ENCODE measurements at regions not wholly inside any gene's neighbourhood (a gene's known extent, or its start where the extent isn't known, plus 50 kb on each side); places are given as distances from the start of the nearest gene placed in this dataset.

DNA sequence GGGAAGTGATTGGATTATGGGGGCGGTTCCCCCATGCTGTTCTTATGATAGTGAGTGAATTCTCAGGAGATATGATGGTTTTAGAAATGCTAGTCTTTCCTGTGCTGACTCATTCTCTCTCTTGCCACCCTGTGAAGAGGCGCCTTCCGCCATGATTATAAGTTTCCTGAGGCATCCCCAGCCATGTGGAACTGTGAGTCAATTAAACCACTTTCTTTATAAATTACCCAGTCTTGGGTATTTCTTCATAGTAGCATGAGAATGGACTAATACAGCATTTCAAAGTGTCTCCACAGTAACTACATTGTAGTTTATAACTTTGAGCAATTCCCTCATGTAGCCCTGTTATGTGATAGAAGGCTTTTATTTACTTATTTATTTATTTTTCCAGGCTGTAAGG, 128.8 kb upstream of the CHRNA7 start:
- TF ChIP-seq, protein P1, sequence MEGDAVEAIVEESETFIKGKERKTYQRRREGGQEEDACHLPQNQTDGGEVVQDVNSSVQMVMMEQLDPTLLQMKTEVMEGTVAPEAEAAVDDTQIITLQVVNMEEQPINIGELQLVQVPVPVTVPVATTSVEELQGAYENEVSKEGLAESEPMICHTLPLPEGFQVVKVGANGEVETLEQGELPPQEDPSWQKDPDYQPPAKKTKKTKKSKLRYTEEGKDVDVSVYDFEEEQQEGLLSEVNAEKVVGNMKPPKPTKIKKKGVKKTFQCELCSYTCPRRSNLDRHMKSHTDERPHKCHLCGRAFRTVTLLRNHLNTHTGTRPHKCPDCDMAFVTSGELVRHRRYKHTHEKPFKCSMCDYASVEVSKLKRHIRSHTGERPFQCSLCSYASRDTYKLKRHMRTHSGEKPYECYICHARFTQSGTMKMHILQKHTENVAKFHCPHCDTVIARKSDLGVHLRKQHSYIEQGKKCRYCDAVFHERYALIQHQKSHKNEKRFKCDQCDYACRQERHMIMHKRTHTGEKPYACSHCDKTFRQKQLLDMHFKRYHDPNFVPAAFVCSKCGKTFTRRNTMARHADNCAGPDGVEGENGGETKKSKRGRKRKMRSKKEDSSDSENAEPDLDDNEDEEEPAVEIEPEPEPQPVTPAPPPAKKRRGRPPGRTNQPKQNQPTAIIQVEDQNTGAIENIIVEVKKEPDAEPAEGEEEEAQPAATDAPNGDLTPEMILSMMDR (IDR thresholded peaks at IDR 0.05), result no peak
- TF ChIP-seq EZH2 (IDR thresholded peaks at IDR 0.05; ENCODE audit: borderline replicate concordance, insufficient read depth, low read depth, low read length, poor library complexity, severe bottlenecking), result no peak

Measured in B cell (primary cell).